Mesenchymal stem cell (in vitro differentiated cells and primary cell): ENCODE measurements at regions not wholly inside any gene's neighbourhood (a gene's known extent, or its start where the extent isn't known, plus 50 kb on each side); places are given as distances from the start of the nearest gene placed in this dataset.

Source experiments
- DNase-seq: peaks from one replicate; pipeline ENCODE4 v3.0.0-alpha.2; 2013
- H2AFZ ChIP-seq: one replicate; pipeline ENCODE4 v1.6.1; 2013; ENCODE audit warnings: low read depth, mild to moderate bottlenecking, control low read depth, inconsistent platforms, low read length, moderate library complexity
- H2AK5ac ChIP-seq: 2 replicates; pipeline ENCODE4 v1.6.1; 2013; ENCODE audit warnings: low read length, moderate library complexity, mild to moderate bottlenecking, inconsistent platforms; ENCODE audit not compliant: severe bottlenecking
- H2BK120ac ChIP-seq: one replicate; pipeline ENCODE4 v1.6.1; 2013; ENCODE audit warnings: low read depth, mild to moderate bottlenecking, inconsistent platforms, low read length, moderate library complexity
- H2BK12ac ChIP-seq, 2 experiments: one replicate each; pipeline ENCODE4 v1.6.1; 2013; ENCODE audit warnings: inconsistent platforms in 2 of 2, low read length in 2 of 2, mild to moderate bottlenecking in 2 of 2, moderate library complexity in 2 of 2, control low read depth in 1 of 2
- H2BK15ac ChIP-seq: one replicate; pipeline ENCODE4 v1.6.1; 2013; ENCODE audit warnings: mild to moderate bottlenecking, low read depth, inconsistent platforms; ENCODE audit not compliant: poor library complexity, severe bottlenecking
- H2BK5ac ChIP-seq: 2 replicates; pipeline ENCODE4 v1.6.1; 2013; ENCODE audit warnings: low read depth, mild to moderate bottlenecking, low read length, control low read depth, inconsistent platforms; ENCODE audit not compliant: poor library complexity, severe bottlenecking
- H3K14ac ChIP-seq, 2 experiments: one replicate each; pipeline ENCODE4 v1.6.1; 2013; ENCODE audit warnings: inconsistent platforms in 2 of 2, low read length in 2 of 2, control low read depth in 1 of 2, mild to moderate bottlenecking in 1 of 2, moderate library complexity in 1 of 2
- H3K18ac ChIP-seq, 2 experiments: one replicate each; pipeline ENCODE4 v1.6.1; 2013; ENCODE audit warnings: inconsistent platforms in 2 of 2, low read length in 2 of 2, control low read depth in 1 of 2, low read depth in 1 of 2, mild to moderate bottlenecking in 1 of 2
- H3K23ac ChIP-seq, 2 experiments: one replicate each; pipeline ENCODE4 v1.6.1; 2013; ENCODE audit warnings: inconsistent platforms in 2 of 2, low read length in 2 of 2, mild to moderate bottlenecking in 2 of 2, moderate library complexity in 2 of 2, control low read depth in 1 of 2
- H3K27ac ChIP-seq: 2 replicates; pipeline ENCODE4 v1.5.1; 2013; ENCODE audit warnings: mild to moderate bottlenecking, moderate library complexity, low read length, control low read depth, inconsistent platforms; ENCODE audit not compliant: poor library complexity, severe bottlenecking
- H3K27me3 ChIP-seq, 2 experiments: 2 replicates each; pipeline versions ENCODE4 v1.6.1 to v1.7.0; 2013; ENCODE audit warnings: low read length in 2 of 2, mild to moderate bottlenecking in 2 of 2, moderate library complexity in 2 of 2, control low read depth in 1 of 2, inconsistent platforms in 1 of 2; ENCODE audit not compliant: control insufficient read depth in 1 of 2, insufficient read depth in 1 of 2
- H3K36me3 ChIP-seq, 2 experiments: 2 replicates each; pipeline versions ENCODE4 v1.6.1 to v1.7.0; 2013; ENCODE audit warnings: low read length in 2 of 2, control low read depth in 1 of 2, inconsistent platforms in 1 of 2, low read depth in 1 of 2, mild to moderate bottlenecking in 1 of 2; ENCODE audit not compliant: insufficient read depth in 2 of 2, control insufficient read depth in 1 of 2
- H3K4ac ChIP-seq, 2 experiments: one replicate each; pipeline ENCODE4 v1.6.1; 2013; ENCODE audit warnings: inconsistent platforms in 2 of 2, low read length in 2 of 2, mild to moderate bottlenecking in 2 of 2, moderate library complexity in 2 of 2, control low read depth in 1 of 2, low read depth in 1 of 2
- H3K4me1 ChIP-seq: 2 replicates; pipeline ENCODE4 v1.6.1; 2013; ENCODE audit warnings: low read depth, low read length, control low read depth; ENCODE audit not compliant: control insufficient read depth, insufficient read depth
- H3K4me2 ChIP-seq: 2 replicates; pipeline ENCODE4 v1.6.1; 2013; ENCODE audit warnings: low read length, mild to moderate bottlenecking, inconsistent platforms; ENCODE audit not compliant: poor library complexity, severe bottlenecking
- H3K4me3 ChIP-seq, 2 experiments: 2 replicates each; pipeline versions ENCODE4 v1.5.1 to v1.7.0; 2013; ENCODE audit warnings: low read length in 2 of 2, mild to moderate bottlenecking in 2 of 2, control low read depth in 1 of 2, low read depth in 1 of 2; ENCODE audit not compliant: insufficient read depth in 1 of 2
- H3K79me1 ChIP-seq: replicated peaks from 2 replicates; pipeline ENCODE4 v1.6.1; 2013; ENCODE audit warnings: mild to moderate bottlenecking, control low read depth, low read length, inconsistent platforms; ENCODE audit not compliant: poor library complexity, severe bottlenecking
- H3K9ac ChIP-seq: 2 replicates; pipeline ENCODE4 v1.7.0; 2013; ENCODE audit warnings: mild to moderate bottlenecking, low read length, moderate library complexity
- H3K9me3 ChIP-seq: 2 replicates; pipeline ENCODE4 v1.7.0; 2013; ENCODE audit warnings: mild to moderate bottlenecking, low read length; ENCODE audit not compliant: control insufficient read depth
- H4K8ac ChIP-seq: one replicate; pipeline ENCODE4 v1.6.1; 2013; ENCODE audit warnings: inconsistent platforms, mild to moderate bottlenecking, low read length, moderate library complexity
- H4K91ac ChIP-seq: one replicate; pipeline ENCODE4 v1.6.1; 2013; ENCODE audit warnings: mild to moderate bottlenecking, low read length, inconsistent platforms
- WGBS: methylation state at CpG from one replicate; pipeline ENCODE4 v1.1.7; 2013; ENCODE audit warnings: mixed read lengths; 5-methylcytosine and 5-hydroxymethylcytosine counted together

GRCh38 chr1:59083946-59084865 lies 212.7 kb upstream of the FGGY start:
- no peak for DNase-seq
- WGBS: 52% methylated on average over 8 of the region's 9 CpGs
- H4K91ac ChIP-seq: no peak overlapping the region

GRCh38 chr1:59085101-59085500 lies 211.8 kb upstream of the FGGY start:
- no peak overlapping the region for H3K18ac ChIP-seq
- H3K27me3 ChIP-seq: no peaks in the 10 kb centered on the region
- no CpG with 5 or more reads among the region's 3 CpGs for whole genome bisulfite sequencing
- no peaks in the 10 kb centered on the region for H3K79me1 ChIP-seq
- H3K23ac ChIP-seq: no peak overlapping the region
- H2BK12ac ChIP-seq: no peak overlapping the region
- no peak overlapping the region for H3K4me2 ChIP-seq
- peaks cover 4% of the 10 kb centered on the region for H3K9me3 ChIP-seq
- no peak overlapping the region for H2BK5ac ChIP-seq
- H3K9ac ChIP-seq: no peak overlapping the region
- H3K14ac ChIP-seq: no peak overlapping the region
- H3K4ac ChIP-seq: no peak overlapping the region
- H3K4me1 ChIP-seq: peaks cover 7% of the 10 kb centered on the region
- no peak overlapping the region for H2BK120ac ChIP-seq
- H2AK5ac ChIP-seq: no peak overlapping the region
- H2BK15ac ChIP-seq: no peak overlapping the region
- DNase-seq: no peak
- H2AFZ ChIP-seq: no peak overlapping the region
- H4K91ac ChIP-seq: no peak overlapping the region
- no peak overlapping the region for H3K27ac ChIP-seq
- H3K36me3 ChIP-seq: no peaks in the 10 kb centered on the region
- no peak overlapping the region for H3K4me3 ChIP-seq
- H4K8ac ChIP-seq: no peak overlapping the region

More at GRCh38 chr1:59083946-59084865, 212.7 kb upstream of the FGGY start:
- H3K18ac ChIP-seq: peak overlapping the region; percentile 40 to 72
- H3K4me1 ChIP-seq: peaks cover 7% of the 10 kb centered on the region
- no peaks in the 10 kb centered on the region for H3K27me3 ChIP-seq
- H3K27ac ChIP-seq: no peak overlapping the region
- no peak overlapping the region for H3K4ac ChIP-seq
- peak overlapping the region; percentile 61 for H3K9ac ChIP-seq
- no peak overlapping the region for H3K14ac ChIP-seq
- H3K4me2 ChIP-seq: no peak overlapping the region
- no peak overlapping the region for H3K23ac ChIP-seq
- peak overlapping the region; percentile 84 for H2AK5ac ChIP-seq
- H4K8ac ChIP-seq: peak overlapping the region; percentile 65
- H3K79me1 ChIP-seq: no peaks in the 10 kb centered on the region
- no peaks in the 10 kb centered on the region for H3K36me3 ChIP-seq
- no peak overlapping the region for H3K4me3 ChIP-seq
- H2BK15ac ChIP-seq: peak overlapping the region; percentile 73
- H2AFZ ChIP-seq: peak overlapping the region; percentile 30
- H2BK120ac ChIP-seq: no peak overlapping the region
- H2BK12ac ChIP-seq: peak overlapping the region in 1 of 2 experiments; percentile 95
- no peak overlapping the region for H2BK5ac ChIP-seq
- peaks cover under 1% of the 10 kb centered on the region for H3K9me3 ChIP-seq

GRCh38 chr1:59089036-59089798 lies 207.7 kb upstream of the FGGY start:
- Histone ChIP-seq H2BK15ac (no peak overlapping the region), H2AFZ (no peak overlapping the region), H3K4me1 (peaks cover 4% of the 10 kb centered on the region), H3K27ac (no peak overlapping the region), H2BK5ac (no peak overlapping the region), H3K9ac (no peak overlapping the region), H3K23ac (no peak overlapping the region), H3K18ac (no peak overlapping the region), H3K9me3 (peaks cover 4% of the 10 kb centered on the region), H2BK12ac (no peak overlapping the region), H3K4me3 (no peak overlapping the region), H3K14ac (no peak overlapping the region), H2BK120ac (no peak overlapping the region), H3K27me3 (no peaks in the 10 kb centered on the region), H2AK5ac (no peak overlapping the region), H3K79me1 (no peaks in the 10 kb centered on the region), H4K8ac (no peak overlapping the region), H3K4ac (no peak overlapping the region), H4K91ac (no peak overlapping the region), H3K4me2 (no peak overlapping the region), H3K36me3 (no peaks in the 10 kb centered on the region)
- WGBS: 100% methylated on average over 2 of the region's 4 CpGs
- DNase-seq: no peak

- Histone ChIP-seq H3K9me3 (peaks cover 4% of the 10 kb centered on the region), H4K91ac (no peak overlapping the region), H3K79me1 (no peaks in the 10 kb centered on the region), H3K23ac (no peak overlapping the region), H3K4me3 (no peak overlapping the region), H3K4me1 (no peaks in the 10 kb centered on the region), H2BK12ac (no peak overlapping the region), H3K27ac (no peak overlapping the region), H2BK120ac (no peak overlapping the region), H2BK15ac (no peak overlapping the region), H3K18ac (no peak overlapping the region), H3K4ac (no peak overlapping the region), H2BK5ac (no peak overlapping the region), H3K9ac (no peak overlapping the region), H3K36me3 (no peaks in the 10 kb centered on the region), H4K8ac (no peak overlapping the region), H3K27me3 (no peaks in the 10 kb centered on the region), H2AK5ac (no peak overlapping the region), H2AFZ (no peak overlapping the region), H3K14ac (no peak overlapping the region), H3K4me2 (no peak overlapping the region)
- DNase-seq: no peak
- 97% methylated on average over 3 of the region's 4 CpGs for WGBS
These were observed 206.9 kb upstream of the FGGY start for GRCh38 chr1:59089922-59090457.
